Activated T-helper 17 cell treated with anti-CD3 and anti-CD28 coated beads, Interleukin-2, amount 50 U/mL, for 72 hours (primary cell): ENCODE measurements at regions not wholly inside any gene's neighbourhood (a gene's known extent, or its start where the extent isn't known, plus 50 kb on each side); places are given as distances from the start of the nearest gene placed in this dataset.

Experiments
- ATAC-seq: fragments of 150-1000 bp; cut with Tn5 transposase; replicated peaks from 2 replicates; pipeline ENCODE4 v1.10.0; 2021; ENCODE audit warnings: mild to moderate bottlenecking, moderate library complexity
- H3K27ac Mint-ChIP-seq: one replicate; pipeline ENCODE4 v1.8.0; 2022; ENCODE audit warnings: mixed read lengths
- H3K27me3 Mint-ChIP-seq: one replicate; pipeline ENCODE4 v1.8.0; 2022; ENCODE audit warnings: mixed read lengths
- H3K36me3 Mint-ChIP-seq: one replicate; pipeline ENCODE4 v1.8.0; 2022; ENCODE audit warnings: low read depth, mild to moderate bottlenecking, mixed read lengths
- H3K4me1 Mint-ChIP-seq: one replicate; pipeline ENCODE4 v1.8.0; 2022; ENCODE audit warnings: mixed read lengths
- H3K4me3 Mint-ChIP-seq: one replicate; pipeline ENCODE4 v1.8.0; 2022; ENCODE audit warnings: mild to moderate bottlenecking, mixed read lengths
- H3K9me3 Mint-ChIP-seq: one replicate; pipeline ENCODE4 v1.8.0; 2022; ENCODE audit warnings: mixed read lengths

- H3K9me3 Mint-ChIP-seq = peaks cover 3% of the 10 kb centered on the region
- H3K27ac Mint-ChIP-seq = no peak overlapping the region
- ATAC-seq = no peak
- H3K4me1 Mint-ChIP-seq = no peaks in the 10 kb centered on the region
- no peaks in the 10 kb centered on the region for H3K36me3 Mint-ChIP-seq
- H3K27me3 Mint-ChIP-seq = no peaks in the 10 kb centered on the region
- H3K4me3 Mint-ChIP-seq = no peak overlapping the region
Observed at GRCh38 chr4:160818571-160818970, 1345.2 kb downstream of the FSTL5 start.

- H3K9me3 Mint-ChIP-seq = peaks cover 3% of the 10 kb centered on the region
- no peaks in the 10 kb centered on the region for H3K27me3 Mint-ChIP-seq
- H3K36me3 Mint-ChIP-seq = no peaks in the 10 kb centered on the region
- no peak overlapping the region for H3K27ac Mint-ChIP-seq
- ATAC-seq = no peak
- H3K4me1 Mint-ChIP-seq = no peaks in the 10 kb centered on the region
- H3K4me3 Mint-ChIP-seq = no peak overlapping the region
Observed at GRCh38 chr4:160819791-160820190, 1344.0 kb downstream of the FSTL5 start.

- H3K36me3 Mint-ChIP-seq = no peaks in the 10 kb centered on the region
- H3K9me3 Mint-ChIP-seq = peaks cover 15% of the 10 kb centered on the region
- no peaks in the 10 kb centered on the region for H3K4me1 Mint-ChIP-seq
- no peak for ATAC-seq
- H3K27me3 Mint-ChIP-seq = no peaks in the 10 kb centered on the region
- H3K4me3 Mint-ChIP-seq = no peak overlapping the region
- H3K27ac Mint-ChIP-seq = no peak overlapping the region
Observed at GRCh38 chr4:160824481-160824880, 1339.3 kb downstream of the FSTL5 start.

GRCh38 chr4:160825644-160826338 lies 1338.0 kb downstream of the FSTL5 start:
- Mint-ChIP-seq H3K9me3 (peaks cover 12% of the 10 kb centered on the region), H3K4me3 (no peak overlapping the region), H3K27ac (no peak overlapping the region)

GRCh38 chr4:160826339-160826679 lies 1337.5 kb downstream of the FSTL5 start:
- Mint-ChIP-seq H3K4me1 (no peaks in the 10 kb centered on the region), H3K9me3 (peaks cover 11% of the 10 kb centered on the region), H3K27me3 (no peaks in the 10 kb centered on the region), H3K27ac (no peak overlapping the region), H3K36me3 (no peaks in the 10 kb centered on the region), H3K4me3 (no peak overlapping the region)
- no peak for ATAC-seq

More at GRCh38 chr4:160825644-160826338, 1338.0 kb downstream of the FSTL5 start:
- no peak for ATAC-seq
- no peaks in the 10 kb centered on the region for H3K27me3 Mint-ChIP-seq
- H3K4me1 Mint-ChIP-seq = no peaks in the 10 kb centered on the region
- no peaks in the 10 kb centered on the region for H3K36me3 Mint-ChIP-seq

- Mint-ChIP-seq H3K27ac (no peak overlapping the region), H3K27me3 (no peaks in the 10 kb centered on the region), H3K4me3 (no peak overlapping the region), H3K36me3 (no peaks in the 10 kb centered on the region), H3K9me3 (peaks cover 8% of the 10 kb centered on the region), H3K4me1 (no peaks in the 10 kb centered on the region)
- ATAC-seq = no peak
Observed at GRCh38 chr4:160831165-160831922, 1332.5 kb downstream of the FSTL5 start.

GRCh38 chr4:160835789-160836188 lies 1328.0 kb downstream of the FSTL5 start:
- H3K36me3 Mint-ChIP-seq = no peaks in the 10 kb centered on the region
- peaks cover 7% of the 10 kb centered on the region for H3K9me3 Mint-ChIP-seq
- ATAC-seq = no peak
- H3K27ac Mint-ChIP-seq = no peak overlapping the region
- no peaks in the 10 kb centered on the region for H3K4me1 Mint-ChIP-seq
- H3K4me3 Mint-ChIP-seq = no peak overlapping the region
- H3K27me3 Mint-ChIP-seq = no peaks in the 10 kb centered on the region

GRCh38 chr4:160836431-160836830 lies 1327.4 kb downstream of the FSTL5 start:
- H3K36me3 Mint-ChIP-seq = no peaks in the 10 kb centered on the region
- H3K9me3 Mint-ChIP-seq = peaks cover 7% of the 10 kb centered on the region
- no peak overlapping the region for H3K4me3 Mint-ChIP-seq
- ATAC-seq = no peak
- H3K4me1 Mint-ChIP-seq = no peaks in the 10 kb centered on the region
- H3K27me3 Mint-ChIP-seq = no peaks in the 10 kb centered on the region
- H3K27ac Mint-ChIP-seq = no peak overlapping the region

- H3K4me3 Mint-ChIP-seq = no peak overlapping the region
- no peaks in the 10 kb centered on the region for H3K27me3 Mint-ChIP-seq
Observed at GRCh38 chr4:160846121-160846520, 1317.7 kb downstream of the FSTL5 start.

GRCh38 chr4:160847228-160847627 lies 1316.6 kb downstream of the FSTL5 start:
- ATAC-seq = no peak
- no peak overlapping the region for H3K27ac Mint-ChIP-seq
- no peaks in the 10 kb centered on the region for H3K4me1 Mint-ChIP-seq
- no peak overlapping the region for H3K4me3 Mint-ChIP-seq
- no peaks in the 10 kb centered on the region for H3K27me3 Mint-ChIP-seq
- no peaks in the 10 kb centered on the region for H3K36me3 Mint-ChIP-seq
- H3K9me3 Mint-ChIP-seq = peaks cover 3% of the 10 kb centered on the region

More at GRCh38 chr4:160846121-160846520, 1317.7 kb downstream of the FSTL5 start:
- peaks cover 3% of the 10 kb centered on the region for H3K9me3 Mint-ChIP-seq
- no peak for ATAC-seq
- no peak overlapping the region for H3K27ac Mint-ChIP-seq
- no peaks in the 10 kb centered on the region for H3K4me1 Mint-ChIP-seq
- H3K36me3 Mint-ChIP-seq = no peaks in the 10 kb centered on the region

GRCh38 chr4:160848489-160848888 lies 1315.3 kb downstream of the FSTL5 start:
- ATAC-seq = no peak
- Mint-ChIP-seq H3K4me3 (no peak overlapping the region), H3K4me1 (no peaks in the 10 kb centered on the region), H3K27ac (no peak overlapping the region), H3K9me3 (peaks cover 3% of the 10 kb centered on the region), H3K36me3 (no peaks in the 10 kb centered on the region), H3K27me3 (no peaks in the 10 kb centered on the region)

- Mint-ChIP-seq H3K27me3 (no peaks in the 10 kb centered on the region), H3K9me3 (peaks cover 3% of the 10 kb centered on the region), H3K36me3 (no peaks in the 10 kb centered on the region), H3K4me3 (no peak overlapping the region), H3K4me1 (no peaks in the 10 kb centered on the region), H3K27ac (no peak overlapping the region)
- ATAC-seq = no peak
Observed at GRCh38 chr4:160848901-160849760, 1314.7 kb downstream of the FSTL5 start.

GRCh38 chr4:160864253-160864652 lies 1299.5 kb downstream of the FSTL5 start:
- no peaks in the 10 kb centered on the region for H3K27me3 Mint-ChIP-seq
- no peaks in the 10 kb centered on the region for H3K4me1 Mint-ChIP-seq
- no peaks in the 10 kb centered on the region for H3K36me3 Mint-ChIP-seq
- H3K9me3 Mint-ChIP-seq = peaks cover 8% of the 10 kb centered on the region
- no peak overlapping the region for H3K27ac Mint-ChIP-seq
- H3K4me3 Mint-ChIP-seq = no peak overlapping the region
- ATAC-seq = no peak

GRCh38 chr4:160869899-160870298 lies 1293.9 kb downstream of the FSTL5 start:
- Mint-ChIP-seq H3K9me3 (peaks cover 14% of the 10 kb centered on the region), H3K27ac (no peak overlapping the region), H3K4me3 (no peak overlapping the region), H3K27me3 (no peaks in the 10 kb centered on the region), H3K4me1 (no peaks in the 10 kb centered on the region), H3K36me3 (no peaks in the 10 kb centered on the region)
- ATAC-seq = no peak
